ENCODE measurements at regions not wholly inside any gene's neighbourhood (a gene's known extent, or its start where the extent isn't known, plus 50 kb on each side); places are given as distances from the start of the nearest gene placed in this dataset.

DNA sequence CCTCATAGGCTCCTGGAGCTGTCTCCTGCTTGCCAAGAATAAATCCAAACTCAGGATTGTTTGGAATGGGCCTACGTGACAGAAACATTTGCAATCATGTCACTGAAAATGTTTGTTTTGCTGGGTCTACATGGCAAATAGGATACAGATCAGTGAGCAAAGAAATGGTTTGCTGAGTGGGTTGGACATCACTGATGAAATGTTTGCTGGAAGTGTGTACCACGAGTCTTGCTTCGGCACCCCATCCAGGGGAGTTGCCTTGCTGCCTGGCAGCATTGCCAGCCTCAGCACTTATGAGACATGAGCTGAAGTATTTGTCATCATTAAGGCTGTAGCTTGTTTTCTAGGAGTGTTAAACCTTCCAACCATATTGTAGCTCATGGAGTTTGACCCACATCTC lies 213.3 kb upstream of the CFAP20DC start:
- H2AFZ ChIP-seq (ENCODE audit: low read length): no peak overlapping the region
- H3F3A ChIP-seq (ENCODE audit: insufficient read depth, low read length): no peaks in the 10 kb centered on the region
- DNase-seq: no peak
- no peaks in the 10 kb centered on the region for H4K20me1 ChIP-seq (ENCODE audit: insufficient read depth, low read length)
- H3K9me3 ChIP-seq (replicated peaks; ENCODE audit: insufficient read depth, low read length): no peaks in the 10 kb centered on the region
- no peak overlapping the region for H3K4me2 ChIP-seq (ENCODE audit: low read depth, low read length)
- no peaks in the 10 kb centered on the region for H3K27me3 ChIP-seq (replicated peaks; ENCODE audit: insufficient read depth, low read length)
- H3K27ac ChIP-seq (ENCODE audit: low read length): no peak overlapping the region
- H3K9me2 ChIP-seq (replicated peaks; ENCODE audit: insufficient read depth, low read length): no peaks in the 10 kb centered on the region
- no peaks in the 10 kb centered on the region for H3K36me3 ChIP-seq (replicated peaks; ENCODE audit: insufficient read depth, low read length)
- TF ChIP-seq, protein P1, sequence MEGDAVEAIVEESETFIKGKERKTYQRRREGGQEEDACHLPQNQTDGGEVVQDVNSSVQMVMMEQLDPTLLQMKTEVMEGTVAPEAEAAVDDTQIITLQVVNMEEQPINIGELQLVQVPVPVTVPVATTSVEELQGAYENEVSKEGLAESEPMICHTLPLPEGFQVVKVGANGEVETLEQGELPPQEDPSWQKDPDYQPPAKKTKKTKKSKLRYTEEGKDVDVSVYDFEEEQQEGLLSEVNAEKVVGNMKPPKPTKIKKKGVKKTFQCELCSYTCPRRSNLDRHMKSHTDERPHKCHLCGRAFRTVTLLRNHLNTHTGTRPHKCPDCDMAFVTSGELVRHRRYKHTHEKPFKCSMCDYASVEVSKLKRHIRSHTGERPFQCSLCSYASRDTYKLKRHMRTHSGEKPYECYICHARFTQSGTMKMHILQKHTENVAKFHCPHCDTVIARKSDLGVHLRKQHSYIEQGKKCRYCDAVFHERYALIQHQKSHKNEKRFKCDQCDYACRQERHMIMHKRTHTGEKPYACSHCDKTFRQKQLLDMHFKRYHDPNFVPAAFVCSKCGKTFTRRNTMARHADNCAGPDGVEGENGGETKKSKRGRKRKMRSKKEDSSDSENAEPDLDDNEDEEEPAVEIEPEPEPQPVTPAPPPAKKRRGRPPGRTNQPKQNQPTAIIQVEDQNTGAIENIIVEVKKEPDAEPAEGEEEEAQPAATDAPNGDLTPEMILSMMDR (IDR thresholded peaks at IDR 0.05; ENCODE audit: low read length): no peak
- TF ChIP-seq EZH2 (optimal IDR thresholded peaks at IDR 0.05; ENCODE audit: low read depth, low read length): no peak
- no peak for TF ChIP-seq EZH2phosphoT487 (IDR thresholded peaks at IDR 0.05; ENCODE audit: low read length)
- H3K4me3 ChIP-seq (ENCODE audit: low read length): no peak overlapping the region
- no peak overlapping the region for H3K9ac ChIP-seq (ENCODE audit: low read length)
- no peaks in the 10 kb centered on the region for H3K4me1 ChIP-seq (ENCODE audit: low read length)
- H3K79me2 ChIP-seq (ENCODE audit: low read length): no peaks in the 10 kb centered on the region

DNA sequence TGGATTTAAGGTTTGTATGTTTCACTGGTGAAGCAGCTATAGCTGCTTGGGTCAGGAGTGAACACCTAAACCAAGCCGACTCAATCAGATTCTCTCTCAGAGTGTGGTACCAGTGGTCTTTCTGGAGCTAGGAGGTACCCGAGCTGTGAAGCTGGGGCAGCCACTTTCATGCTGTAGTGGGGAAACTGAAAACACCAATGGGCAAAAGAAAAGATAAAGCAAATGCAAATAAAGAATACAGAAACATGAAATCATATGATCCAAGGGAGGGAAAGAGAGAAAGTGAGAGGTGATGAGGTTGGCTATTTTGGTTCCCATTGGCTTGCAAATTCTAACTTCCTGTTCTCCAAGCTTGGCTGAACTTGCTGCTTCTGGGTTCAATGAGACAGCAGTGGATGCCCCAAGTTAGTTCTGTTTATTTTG lies 212.3 kb upstream of the CFAP20DC start:
- no peak overlapping the region for H3K4me2 ChIP-seq (ENCODE audit: low read depth, low read length)
- no peak overlapping the region for H3K9ac ChIP-seq (ENCODE audit: low read length)
- no peak overlapping the region for H3K4me3 ChIP-seq (ENCODE audit: low read length)
- no peaks in the 10 kb centered on the region for H3K36me3 ChIP-seq (replicated peaks; ENCODE audit: insufficient read depth, low read length)
- no peak overlapping the region for H3K27ac ChIP-seq (ENCODE audit: low read length)
- H2AFZ ChIP-seq (ENCODE audit: low read length): no peak overlapping the region
- TF ChIP-seq, protein P1 (IDR thresholded peaks at IDR 0.05; ENCODE audit: low read length): no peak
- TF ChIP-seq EZH2 (optimal IDR thresholded peaks at IDR 0.05; ENCODE audit: low read depth, low read length): no peak
- no peaks in the 10 kb centered on the region for H3K9me2 ChIP-seq (replicated peaks; ENCODE audit: insufficient read depth, low read length)
- H3K27me3 ChIP-seq (replicated peaks; ENCODE audit: insufficient read depth, low read length): no peaks in the 10 kb centered on the region
- H3K4me1 ChIP-seq (ENCODE audit: low read length): no peaks in the 10 kb centered on the region
- H3F3A ChIP-seq (ENCODE audit: insufficient read depth, low read length): no peaks in the 10 kb centered on the region
- H3K79me2 ChIP-seq (ENCODE audit: low read length): no peaks in the 10 kb centered on the region
- no peak for DNase-seq
- no peaks in the 10 kb centered on the region for H4K20me1 ChIP-seq (ENCODE audit: insufficient read depth, low read length)
- no peaks in the 10 kb centered on the region for H3K9me3 ChIP-seq (replicated peaks; ENCODE audit: insufficient read depth, low read length)

DNA sequence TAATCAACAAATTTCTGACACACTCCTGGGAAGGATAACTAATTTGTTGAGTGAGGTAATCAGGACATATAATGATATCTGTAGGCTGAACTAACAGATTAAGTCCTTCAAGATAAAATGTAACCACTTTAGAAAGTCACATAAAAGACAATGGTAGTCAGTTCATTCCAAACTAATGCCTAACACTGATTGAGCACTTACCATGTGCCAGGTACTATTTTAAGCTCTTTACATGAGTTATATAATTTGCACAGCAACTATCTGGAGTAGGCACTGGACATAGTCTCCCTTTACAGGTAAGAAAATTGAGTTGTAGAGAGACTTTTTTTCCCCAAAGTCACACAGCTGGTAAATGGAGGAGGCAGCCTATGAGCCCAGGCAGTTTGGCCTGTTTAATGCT lies 211.2 kb upstream of the CFAP20DC start:
- TF ChIP-seq EZH2 (optimal IDR thresholded peaks at IDR 0.05; ENCODE audit: low read depth, low read length) (no peak), EZH2phosphoT487 (IDR thresholded peaks at IDR 0.05; ENCODE audit: low read length) (no peak)
- TF ChIP-seq, protein P1 (IDR thresholded peaks at IDR 0.05; ENCODE audit: low read length): no peak
- no peaks in the 10 kb centered on the region for H3K9me3 ChIP-seq (replicated peaks; ENCODE audit: insufficient read depth, low read length)
- no peak overlapping the region for H3K4me2 ChIP-seq (ENCODE audit: low read depth, low read length)
- no peaks in the 10 kb centered on the region for H3K9me2 ChIP-seq (replicated peaks; ENCODE audit: insufficient read depth, low read length)
- H3F3A ChIP-seq (ENCODE audit: insufficient read depth, low read length): no peaks in the 10 kb centered on the region
- no peaks in the 10 kb centered on the region for H3K79me2 ChIP-seq (ENCODE audit: low read length)
- H3K36me3 ChIP-seq (replicated peaks; ENCODE audit: insufficient read depth, low read length): no peaks in the 10 kb centered on the region
- H3K4me3 ChIP-seq (ENCODE audit: low read length): no peak overlapping the region
- no peak overlapping the region for H3K9ac ChIP-seq (ENCODE audit: low read length)
- H2AFZ ChIP-seq (ENCODE audit: low read length): no peak overlapping the region
- H4K20me1 ChIP-seq (ENCODE audit: insufficient read depth, low read length): no peaks in the 10 kb centered on the region
- no peak for DNase-seq
- no peaks in the 10 kb centered on the region for H3K27me3 ChIP-seq (replicated peaks; ENCODE audit: insufficient read depth, low read length)
- H3K4me1 ChIP-seq (ENCODE audit: low read length): no peaks in the 10 kb centered on the region
- H3K27ac ChIP-seq (ENCODE audit: low read length): no peak overlapping the region

Data from MM.1S (cell line).